ENCODE measurements at regions not wholly inside any gene's neighbourhood (a gene's known extent, or its start where the extent isn't known, plus 50 kb on each side); places are given as distances from the start of the nearest gene placed in this dataset.
"Not testable (repeated sequence)": the region's sequence is repeated elsewhere in the genome, so short reads cannot be mapped to it uniquely, and the experiment has no call there.

DNA sequence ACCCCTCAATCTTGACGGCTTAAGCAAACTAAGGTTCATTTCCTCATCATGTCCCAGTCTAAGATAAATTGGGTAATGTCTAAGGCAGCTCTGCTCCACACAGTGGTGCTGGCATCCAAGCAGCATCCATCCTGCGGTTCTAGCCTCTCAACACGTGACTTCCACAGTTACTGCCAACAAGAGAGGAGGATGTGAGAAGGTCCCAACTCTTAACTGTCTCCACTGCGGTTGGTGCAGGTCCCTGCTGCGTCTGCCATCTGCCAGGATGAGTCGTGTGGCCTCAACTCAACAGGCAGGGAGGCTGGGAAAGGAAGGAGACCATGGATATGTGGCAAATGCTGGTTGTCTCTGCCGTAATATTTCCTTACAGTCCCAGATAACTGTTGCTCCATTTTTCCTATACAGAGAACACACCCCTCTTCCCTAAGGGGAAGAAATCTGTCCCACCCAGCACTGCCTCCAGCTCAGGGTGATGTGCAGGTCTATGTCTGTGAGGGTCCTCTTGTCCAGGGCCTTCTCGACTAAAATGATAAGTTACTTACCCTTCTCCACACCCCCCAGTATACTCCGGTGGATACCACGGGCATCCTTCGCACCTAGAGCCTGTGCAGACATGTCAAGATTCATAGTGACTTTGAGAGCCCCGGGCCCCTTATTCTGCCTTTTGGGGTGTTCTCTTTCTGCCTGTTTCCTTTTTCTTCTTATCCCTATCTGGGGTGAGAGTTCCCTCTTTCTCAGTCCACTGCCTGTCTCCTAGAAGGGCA, 64.7 kb downstream of the KCNJ18 start:
- ATAC-seq (no peak), DNase-seq (no peak)

- not testable (repeated sequence) for DNase-seq, ATAC-seq
Observed at GRCh38 chr17:21759636-21760035, 67.3 kb downstream of the KCNJ18 start.

DNA sequence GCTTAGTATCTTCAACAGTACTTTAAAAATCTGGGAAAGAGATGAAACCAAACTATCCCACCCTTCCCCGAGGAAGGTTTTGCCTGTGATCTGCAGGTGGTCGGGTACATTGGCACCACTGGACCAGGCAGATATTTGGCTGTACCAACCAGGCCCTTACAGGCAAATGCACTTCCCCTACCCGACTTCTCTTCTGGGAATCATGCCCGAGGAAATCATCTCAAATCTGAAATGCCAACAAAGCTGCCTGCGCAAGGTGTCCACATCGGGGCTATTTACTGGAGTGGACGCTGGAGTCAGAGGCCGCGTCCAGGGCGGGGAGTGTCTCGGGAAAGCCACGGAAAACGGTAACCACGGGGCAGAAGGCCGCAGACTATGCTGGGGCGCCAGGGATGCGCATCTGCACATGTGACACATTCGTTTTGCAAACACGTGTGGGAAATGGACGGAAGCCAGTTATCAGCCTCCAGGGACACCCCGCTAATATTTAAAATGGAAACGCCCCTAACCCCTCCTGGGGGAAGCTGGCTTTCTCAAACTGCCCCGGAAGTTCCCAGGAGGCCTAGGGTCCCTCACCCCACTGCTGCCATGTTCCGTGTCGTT, 71.5 kb downstream of the KCNJ18 start:
- not testable (repeated sequence) for ATAC-seq, DNase-seq

DNA sequence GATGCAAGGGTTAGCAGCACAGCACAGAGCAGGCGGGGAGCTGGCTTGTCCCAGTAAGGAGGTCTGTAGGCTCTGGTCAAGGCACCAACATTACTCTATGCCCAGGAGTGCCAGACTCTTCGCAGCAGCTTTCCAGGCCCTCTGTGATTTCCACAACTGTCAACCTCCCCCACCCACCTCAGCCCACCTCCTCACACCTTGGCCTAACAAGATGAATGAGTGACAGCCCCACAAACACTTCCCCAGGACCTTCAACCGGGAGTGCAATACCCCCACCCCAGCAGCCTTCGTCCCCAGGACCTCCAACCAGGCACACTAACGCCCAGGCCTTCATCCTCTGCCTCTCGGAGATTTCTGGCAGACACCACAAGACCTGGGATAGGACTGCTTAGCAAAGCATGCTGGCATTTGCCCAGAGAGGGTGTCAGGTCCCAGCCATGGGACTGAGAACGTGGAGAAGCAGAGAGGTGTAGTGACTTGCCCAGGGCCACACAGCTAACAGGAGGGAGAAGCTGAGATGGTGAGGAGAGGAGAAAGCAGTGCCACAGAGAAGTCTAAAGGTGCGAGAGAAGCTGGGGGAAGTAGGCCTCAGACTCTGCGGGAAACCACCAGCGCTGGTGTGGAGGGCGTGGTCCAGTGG, 73.4 kb downstream of the KCNJ18 start:
- DNase-seq, ATAC-seq: not testable (repeated sequence)

DNA sequence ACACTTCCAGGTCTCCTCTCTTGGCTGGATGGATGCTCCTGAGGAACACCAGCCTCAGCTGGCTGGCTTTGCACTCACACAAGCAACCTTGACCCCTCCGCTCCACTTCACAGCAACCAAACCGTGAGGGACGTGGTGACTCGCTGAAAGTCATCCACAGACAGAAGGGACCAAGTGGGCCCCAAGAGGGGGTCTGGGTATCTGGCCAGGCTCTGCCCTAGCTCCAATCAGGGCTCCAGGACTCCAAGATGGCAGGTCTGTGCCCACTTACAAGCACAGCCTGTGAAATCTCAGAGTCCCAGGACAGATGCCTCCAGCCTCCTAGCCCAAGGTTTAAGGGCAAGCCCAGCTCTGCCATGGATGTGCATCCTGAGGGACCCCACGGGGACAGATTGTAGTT, 74.2 kb downstream of the KCNJ18 start:
- not testable (repeated sequence) for DNase-seq, ATAC-seq

DNA sequence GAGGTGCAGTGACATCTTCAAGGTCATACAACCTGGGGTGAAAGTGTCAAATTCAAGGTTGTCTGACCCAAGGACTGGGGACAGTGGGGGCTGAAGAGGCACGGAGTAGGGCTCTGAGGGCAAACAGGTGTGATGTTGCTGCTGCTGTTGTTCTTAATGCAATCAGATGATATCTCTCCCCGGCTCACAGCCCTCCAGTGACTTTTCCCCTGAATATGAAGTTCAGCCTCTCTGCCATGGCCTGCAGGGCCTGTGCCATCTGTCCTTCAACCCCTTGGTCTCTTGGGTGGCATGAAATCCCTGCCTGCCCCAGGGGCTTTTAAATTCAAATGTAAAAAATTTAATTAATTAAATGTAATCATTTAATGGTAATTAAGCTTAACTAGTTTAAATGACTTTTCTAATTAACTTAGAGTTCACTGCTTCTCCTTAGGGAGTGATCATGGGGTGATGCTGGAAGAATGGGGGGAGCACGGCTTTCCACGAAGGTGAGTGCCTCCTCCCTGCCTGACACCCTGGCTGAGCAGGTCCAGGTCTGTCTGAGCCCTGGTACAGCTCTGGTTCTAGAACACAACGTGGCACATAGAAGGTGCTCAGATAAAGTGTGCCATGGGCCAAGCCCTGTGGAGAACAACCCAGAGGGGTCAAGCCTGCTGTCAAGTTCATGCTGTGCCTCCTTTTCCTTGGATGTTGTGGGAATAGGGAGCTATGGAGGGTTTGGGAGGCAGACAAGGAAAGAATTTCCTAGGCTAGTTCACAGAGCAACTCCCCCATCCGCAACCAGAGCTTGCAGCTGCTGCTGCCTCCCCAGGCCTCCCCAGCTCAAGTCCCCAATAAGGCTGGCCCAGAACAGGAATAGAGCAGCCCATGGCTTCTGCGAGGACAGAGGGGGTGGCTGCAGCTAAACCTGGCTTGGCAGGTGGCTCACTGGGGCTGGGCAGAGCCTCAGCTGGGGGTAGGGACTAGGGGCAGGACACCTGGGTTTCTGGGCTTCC, 75.1 kb downstream of the KCNJ18 start:
- not testable (repeated sequence) for ATAC-seq

GRCh38 chr17:21768244-21768643, 75.9 kb downstream of the KCNJ18 start:
- not testable (repeated sequence) for DNase-seq, ATAC-seq

More for the DNA sequence above, 75.1 kb downstream of the KCNJ18 start:
- not testable (repeated sequence) for DNase-seq

DNA sequence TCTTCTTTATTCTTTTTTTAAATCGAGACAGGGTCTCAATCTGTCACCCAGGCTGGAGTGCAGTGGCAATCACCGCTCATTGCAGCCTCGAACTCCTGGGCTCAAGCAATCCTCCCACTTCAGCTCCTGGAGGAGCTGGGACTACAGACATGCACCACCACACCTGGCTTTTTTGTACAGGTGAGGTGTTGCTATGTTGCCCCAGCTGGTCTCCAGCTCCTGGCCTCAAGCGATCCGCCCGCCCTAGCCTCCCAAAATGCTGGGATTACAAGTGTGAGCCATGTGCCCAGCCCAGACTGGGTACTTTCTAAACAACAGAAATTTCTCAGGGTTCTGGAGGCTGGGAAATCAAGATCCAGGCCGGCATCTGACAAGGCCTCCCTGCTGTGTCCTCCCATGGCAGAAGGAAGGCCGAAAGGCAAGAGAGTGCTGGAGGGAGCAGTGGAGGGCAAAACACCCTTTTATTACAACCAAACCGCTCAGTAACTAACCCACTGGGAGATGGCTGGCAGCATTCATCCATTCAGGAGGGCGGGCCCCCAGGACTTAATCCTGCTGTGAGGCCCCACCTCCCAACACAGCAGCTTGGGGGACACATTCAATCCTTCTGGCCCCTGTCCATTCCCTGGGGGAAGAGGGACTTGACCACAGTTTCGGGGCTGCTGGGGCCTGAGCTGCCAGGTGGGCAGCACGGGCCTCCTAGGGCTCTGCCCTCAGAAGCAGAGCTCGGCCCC, 76.6 kb downstream of the KCNJ18 start:
- not testable (repeated sequence) for DNase-seq, ATAC-seq

DNA sequence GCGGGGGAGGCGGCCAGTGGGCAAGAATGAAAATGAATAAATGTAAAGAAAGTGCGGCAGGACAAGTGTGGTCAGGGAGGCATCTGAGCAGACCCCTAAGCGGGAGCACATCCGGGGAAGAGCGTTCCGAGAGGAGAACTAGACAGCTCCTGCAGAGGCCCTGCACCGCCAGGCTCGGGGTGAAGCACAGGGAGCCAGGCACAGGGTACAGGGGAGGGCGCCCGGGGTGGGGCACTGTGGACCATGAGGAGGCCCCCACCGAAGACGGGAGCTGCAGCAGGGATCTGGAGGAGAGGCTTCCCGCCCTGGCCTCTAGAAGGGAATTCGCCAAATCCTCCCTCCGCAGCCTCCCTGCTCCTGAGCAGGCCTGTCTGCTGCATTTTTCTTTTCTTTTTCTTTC, 77.5 kb downstream of the KCNJ18 start:
- ATAC-seq, DNase-seq: not testable (repeated sequence)

GRCh38 chr17:21770466-21771446, 78.4 kb downstream of the KCNJ18 start:
- peak; percentile 73 for ATAC-seq
- not testable (repeated sequence) for DNase-seq

DNA sequence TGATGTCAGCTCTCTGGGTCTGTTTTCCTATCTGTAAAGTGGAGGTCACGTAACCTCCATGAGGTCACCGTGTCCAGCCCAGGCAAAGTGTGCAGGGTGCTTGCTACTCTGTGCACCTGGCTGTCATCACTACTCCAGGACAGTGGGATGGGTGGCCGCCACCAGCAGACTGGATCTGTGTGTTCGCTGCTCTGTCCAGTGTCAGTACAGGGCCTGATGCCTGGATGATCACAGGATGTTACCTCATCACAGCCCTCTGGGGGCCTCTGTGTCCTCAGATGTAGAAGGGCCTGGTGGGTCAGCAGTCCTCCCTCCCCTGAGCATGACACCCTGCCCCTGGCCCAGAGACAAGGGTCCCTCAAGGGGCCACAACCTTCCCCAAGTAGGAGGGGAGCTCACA, 80.0 kb downstream of the KCNJ18 start:
- DNase-seq = no peak
- ATAC-seq = no peak

- ATAC-seq, DNase-seq: not testable (repeated sequence)
Observed at GRCh38 chr17:21772991-21773713, 80.8 kb downstream of the KCNJ18 start.

- DNase-seq (no peak), ATAC-seq (no peak)
Observed at GRCh38 chr17:21774263-21774662, 81.9 kb downstream of the KCNJ18 start.

DNA sequence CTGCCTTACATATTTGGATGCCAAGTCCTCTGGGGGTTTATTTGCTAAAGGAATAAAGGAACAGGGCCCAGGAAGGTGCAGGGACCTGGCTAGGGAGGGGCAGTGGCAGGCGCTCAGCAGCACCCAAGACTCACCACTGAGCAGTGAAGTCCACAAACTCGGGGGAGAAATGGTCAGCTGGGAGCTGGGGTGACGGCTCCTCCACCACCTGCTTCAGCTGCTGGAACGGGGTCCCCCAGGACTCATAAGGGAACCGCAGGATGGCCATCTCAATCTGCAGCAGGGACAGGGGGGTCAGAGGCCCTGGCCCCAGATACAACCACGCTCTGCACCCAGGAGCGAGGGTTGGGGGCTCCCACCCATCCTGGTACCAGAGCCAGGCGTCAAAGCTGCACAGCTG, 83.2 kb downstream of the KCNJ18 start:
- ATAC-seq, DNase-seq: not testable (repeated sequence)

- DNase-seq, ATAC-seq: not testable (repeated sequence)
Observed at GRCh38 chr17:21776921-21777320, 84.6 kb downstream of the KCNJ18 start.

GRCh38 chr17:21778866-21779265, 86.5 kb downstream of the KCNJ18 start:
- not testable (repeated sequence) for DNase-seq, ATAC-seq

DNA sequence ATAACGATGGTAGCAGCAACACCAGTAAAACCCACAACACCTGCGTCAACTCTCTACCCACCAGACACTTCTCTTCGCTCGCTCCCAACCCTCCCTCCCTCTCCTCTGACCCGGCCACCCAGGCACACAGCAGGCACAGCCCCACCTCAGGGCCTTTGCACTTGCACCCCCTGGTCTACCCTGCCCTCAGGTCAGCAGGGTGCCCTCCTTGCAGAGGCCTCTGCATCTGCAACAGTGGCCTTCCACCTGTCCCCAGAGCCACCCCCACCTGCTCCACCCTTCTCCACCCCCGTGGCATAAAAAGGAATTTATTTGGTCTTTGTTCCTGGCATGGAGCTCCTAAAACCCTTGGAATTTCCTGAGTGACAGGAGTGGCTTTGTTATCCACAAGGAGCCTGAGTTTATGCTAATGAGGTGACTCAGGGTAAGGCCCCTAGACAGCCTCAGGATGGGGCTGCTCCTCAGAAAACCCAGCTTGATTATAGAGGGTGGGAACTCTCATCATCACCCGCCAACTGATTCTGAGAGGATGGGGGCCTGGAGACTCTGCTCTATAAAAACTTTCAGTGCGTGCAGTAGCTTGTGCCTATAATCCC, 88.1 kb downstream of the KCNJ18 start:
- ATAC-seq, DNase-seq: not testable (repeated sequence)

DNA sequence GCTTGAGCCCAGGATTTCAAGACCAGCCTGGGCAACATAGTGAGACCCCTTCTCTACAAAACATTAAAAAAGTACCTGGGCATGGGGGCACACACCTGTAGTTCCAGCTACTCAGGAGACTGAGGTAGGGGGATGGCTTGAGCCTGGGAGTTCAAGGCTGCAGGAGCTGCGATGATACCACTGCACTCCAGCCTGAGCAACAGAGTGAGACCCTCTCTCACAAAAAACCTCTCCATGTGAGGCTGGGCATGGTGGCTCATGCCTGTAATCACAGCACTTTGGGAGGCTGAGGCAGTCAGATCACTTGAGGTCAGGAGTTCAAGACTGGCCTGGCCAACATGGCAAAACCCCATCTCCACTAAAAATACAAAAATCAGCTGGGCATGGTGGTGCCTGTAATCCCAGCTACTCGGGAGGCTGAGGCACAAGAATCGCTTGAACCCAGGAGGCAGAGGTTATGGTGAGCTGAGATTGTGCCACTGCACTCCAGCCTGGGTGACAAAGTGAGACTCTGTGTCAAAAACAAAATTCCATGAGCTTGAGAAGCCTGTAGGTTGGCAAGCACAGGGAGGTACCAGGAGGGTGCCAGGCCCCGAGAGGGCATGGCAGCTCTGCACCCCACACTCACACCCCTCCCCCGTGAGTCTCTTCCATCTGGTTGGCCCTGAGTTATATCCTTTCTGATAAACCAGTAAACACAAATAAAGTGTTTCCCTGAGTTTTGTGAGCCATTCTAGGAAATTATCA, 88.8 kb downstream of the KCNJ18 start:
- not testable (repeated sequence) for DNase-seq, ATAC-seq

Measured in stimulated activated naive CD8-positive, alpha-beta T cell treated with anti-CD3 and anti-CD28 coated beads, Interleukin-15, Interleukin-2, amounts not matched to agents 100 U/mL and 50 U/mL, for 24 hours (primary cell).